ENCODE measurements at regions not wholly inside any gene's neighbourhood (a gene's known extent, or its start where the extent isn't known, plus 50 kb on each side); places are given as distances from the start of the nearest gene placed in this dataset.

- no peak for TF ChIP-seq CTCF (IDR thresholded peaks at IDR 0.05; ENCODE audit: insufficient read depth, low read depth, low read length)
- no peak overlapping the region for H3K4me3 ChIP-seq (ENCODE audit: low read depth, low read length)
- peak; percentile 98 for DNase-seq (ENCODE audit: low read depth)
Measured at GRCh38 chr15:36428102-36428845, 151.2 kb upstream of the CDIN1 start.

GRCh38 chr15:36429707-36430106 is 149.7 kb upstream of the CDIN1 start:
- TF ChIP-seq CTCF (IDR thresholded peaks at IDR 0.05; ENCODE audit: insufficient read depth, low read depth, low read length) = no peak
- no peak for DNase-seq (ENCODE audit: low read depth)

DNA sequence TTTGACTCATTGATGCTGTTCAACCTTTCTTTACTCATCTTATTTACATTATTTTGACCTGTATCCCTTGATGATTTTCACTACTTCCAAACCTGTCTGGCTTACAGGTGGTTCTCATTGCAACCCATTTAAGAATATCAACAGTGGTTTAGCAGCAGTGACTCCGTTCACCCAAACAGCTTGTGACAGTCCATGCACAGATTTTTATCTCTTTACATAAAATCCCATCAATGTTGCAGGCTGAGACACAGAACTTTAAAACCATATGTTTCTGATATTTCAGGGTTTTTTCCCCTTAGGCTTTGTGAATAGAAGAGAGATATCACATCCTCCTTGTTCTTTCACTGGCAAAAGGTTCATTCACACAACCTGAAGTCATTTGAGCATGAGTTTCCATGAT is 149.1 kb upstream of the CDIN1 start:
- no peak for TF ChIP-seq CTCF (IDR thresholded peaks at IDR 0.05; ENCODE audit: insufficient read depth, low read depth, low read length)
- no peak for DNase-seq (ENCODE audit: low read depth)
- no peak overlapping the region for H3K4me3 ChIP-seq (ENCODE audit: low read depth, low read length)

More at GRCh38 chr15:36429707-36430106, 149.7 kb upstream of the CDIN1 start:
- H3K4me3 ChIP-seq (ENCODE audit: low read depth, low read length) = no peak overlapping the region

DNA sequence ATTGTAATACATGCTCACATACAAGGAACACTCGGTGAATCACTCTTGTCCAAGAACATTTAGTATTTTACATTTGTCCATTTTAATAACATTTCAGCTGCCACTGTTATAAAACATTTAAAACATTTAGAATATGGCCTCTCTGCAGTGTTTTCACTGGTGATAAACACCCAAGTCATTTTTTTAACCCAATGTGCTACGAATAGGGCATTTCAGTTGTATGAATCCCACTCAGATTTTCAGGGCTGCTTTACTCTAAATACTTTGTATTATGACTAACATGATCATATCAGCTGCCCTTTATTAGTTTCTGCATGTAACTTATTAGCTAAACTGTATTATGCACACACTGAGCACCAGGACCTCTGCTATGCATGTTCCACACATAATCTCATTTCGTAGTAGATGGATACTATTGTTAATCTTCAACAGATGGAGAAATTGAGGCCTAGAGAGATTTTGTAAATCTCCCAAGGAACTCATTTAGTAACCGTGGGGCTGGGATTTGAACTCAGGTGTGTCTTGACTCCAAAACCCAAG is 148.6 kb upstream of the CDIN1 start:
- no peak overlapping the region for H3K4me3 ChIP-seq (ENCODE audit: low read depth, low read length)
- no peak for TF ChIP-seq CTCF (IDR thresholded peaks at IDR 0.05; ENCODE audit: insufficient read depth, low read depth, low read length)
- DNase-seq (ENCODE audit: low read depth) = no peak

DNA sequence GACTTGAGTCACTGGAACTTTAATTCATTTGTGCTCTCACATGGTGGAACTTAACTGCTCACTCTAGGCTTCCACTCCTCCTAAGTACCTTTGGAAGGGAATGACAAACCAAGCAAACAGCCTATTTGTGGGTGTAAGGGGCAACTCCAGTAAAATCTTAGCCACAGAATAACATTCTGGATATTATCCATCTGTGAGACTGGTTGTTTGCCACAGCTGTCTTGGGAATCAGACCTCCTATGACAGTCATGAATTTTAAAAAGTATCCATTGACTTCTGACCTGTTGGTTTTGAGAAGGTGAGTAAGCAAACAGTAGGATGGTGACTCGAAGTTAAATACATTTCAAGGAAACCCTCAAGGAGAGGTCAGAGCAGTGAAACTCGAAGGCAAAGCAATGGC is 147.3 kb upstream of the CDIN1 start:
- no peak for TF ChIP-seq CTCF (IDR thresholded peaks at IDR 0.05; ENCODE audit: insufficient read depth, low read depth, low read length)
- no peak for DNase-seq (ENCODE audit: low read depth)
- H3K4me3 ChIP-seq (ENCODE audit: low read depth, low read length) = no peak overlapping the region

GRCh38 chr15:36434177-36434576 is 145.2 kb upstream of the CDIN1 start:
- H3K4me3 ChIP-seq (ENCODE audit: low read depth, low read length) = no peak overlapping the region
- TF ChIP-seq CTCF (IDR thresholded peaks at IDR 0.05; ENCODE audit: insufficient read depth, low read depth, low read length) = no peak
- no peak for DNase-seq (ENCODE audit: low read depth)

Measured in fibroblast of villous mesenchyme (primary cell).